SK-N-MC (cell line): ENCODE measurements at regions not wholly inside any gene's neighbourhood (a gene's known extent, or its start where the extent isn't known, plus 50 kb on each side); places are given as distances from the start of the nearest gene placed in this dataset.

Experiments
- EZH2 ChIP-seq: fragments of 200-600 bp; sonication (generic); IDR thresholded peaks from one replicate; pipeline ENCODE4 v1.6.1; 2017; ENCODE audit warnings: antibody characterized with exemption
- POLR2AphosphoS5 ChIP-seq: IDR thresholded peaks from 2 replicates; pipeline ENCODE4 v1.6.1; 2012; ENCODE audit warnings: mild to moderate bottlenecking, low read depth, low read length, borderline replicate concordance

DNA sequence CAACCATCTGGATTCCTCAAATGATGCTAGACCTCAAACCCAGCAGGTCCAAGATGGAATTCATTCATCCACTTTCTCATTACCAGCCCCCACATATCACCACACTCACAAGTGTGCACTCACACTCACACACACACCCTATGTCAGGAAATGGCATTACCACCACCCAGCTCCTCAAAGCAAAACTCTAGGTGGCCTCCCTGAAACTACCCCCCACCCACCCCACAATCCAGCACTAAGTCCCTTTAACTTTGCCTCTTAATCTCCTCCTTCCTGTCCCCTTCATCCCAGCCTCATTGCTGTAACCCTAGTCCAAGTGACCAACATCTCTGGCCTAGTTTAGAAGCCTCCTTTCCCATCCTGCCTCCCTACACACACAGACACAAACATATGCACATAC, 109.4 kb downstream of the TNFAIP3 start:
- TF ChIP-seq EZH2 (no peak), POLR2AphosphoS5 (no peak)
